PC-3 (cell line): ENCODE measurements at regions not wholly inside any gene's neighbourhood (a gene's known extent, or its start where the extent isn't known, plus 50 kb on each side); places are given as distances from the start of the nearest gene placed in this dataset.
A peak's percentile ranks its signal among the peaks of the same experiment; 100 is the strongest.

Source experiments
- ATAC-seq: fragments of 200-7000 bp; cut with Tn5 transposase; 2 replicates; pipeline ENCODE4 v1.9.1; 2020; ENCODE audit warnings: mild to moderate bottlenecking, moderate library complexity
- BruUV-seq: library from RNA; stranded (reverse); fragments of 400-500 nt; replicated peaks from 2 replicates; lab custom pipeline; 2021; lab: Mats Ljungman, UMichigan
- CTCF ChIA-PET: fragments of 300-600 bp; sonication (Branson Sonifier 250); formaldehyde crosslinking; loops from one replicate; lab custom pipeline; 2022; ENCODE audit warnings: antibody characterized with exemption; lab: Charles Lee
- POLR2A ChIA-PET: fragments of 300-600 bp; sonication (Branson Sonifier 250); formaldehyde crosslinking; loops from one replicate; lab custom pipeline; 2022; ENCODE audit warnings: antibody characterized with exemption; ENCODE audit not compliant: unreplicated experiment; lab: Charles Lee
- DNase-seq: peaks from one replicate; pipeline ENCODE4 v3.0.0-alpha.2; 2015
- H2AFZ ChIP-seq: fragments of 300-600 bp; sonication (generic); 2 replicates; pipeline ENCODE4 v1.6.0; 2016; ENCODE audit warnings: antibody characterized with exemption, low read length
- H3F3A ChIP-seq: fragments of 300-600 bp; sonication (generic); one replicate; pipeline ENCODE4 v1.6.0; 2017; ENCODE audit warnings: antibody characterized with exemption, low read length, control low read depth, mild to moderate bottlenecking; ENCODE audit not compliant: unreplicated experiment
- H3K27ac ChIP-seq: fragments of 300-600 bp; sonication (generic); 2 replicates; pipeline ENCODE4 v1.5.1; 2016; ENCODE audit warnings: mild to moderate bottlenecking, low read length
- H3K27me3 ChIP-seq: fragments of 300-600 bp; sonication (generic); 2 replicates; pipeline ENCODE4 v1.6.1; 2016; ENCODE audit warnings: low read length, mixed read lengths
- H3K36me3 ChIP-seq: fragments of 300-600 bp; sonication (generic); 2 replicates; pipeline ENCODE4 v1.6.1; 2016; ENCODE audit warnings: low read depth, mixed run types, low read length, mixed read lengths
- H3K4me1 ChIP-seq: fragments of 300-600 bp; sonication (generic); 2 replicates; pipeline ENCODE4 v1.5.1; 2016; ENCODE audit warnings: low read length; ENCODE audit not compliant: insufficient read depth
- H3K4me2 ChIP-seq: fragments of 300-600 bp; sonication (generic); 2 replicates; pipeline ENCODE4 v1.6.0; 2016; ENCODE audit warnings: low read length
- H3K4me3 ChIP-seq: fragments of 300-600 bp; sonication (generic); 2 replicates; pipeline ENCODE4 v1.5.1; 2016; ENCODE audit warnings: mild to moderate bottlenecking, low read length, mixed read lengths
- H3K79me2 ChIP-seq: fragments of 300-600 bp; sonication (generic); 2 replicates; pipeline ENCODE4 v1.6.1; 2017; ENCODE audit warnings: low read length, mixed read lengths
- H3K9ac ChIP-seq: fragments of 300-600 bp; sonication (generic); 2 replicates; pipeline ENCODE4 v1.6.0; 2016; ENCODE audit warnings: mild to moderate bottlenecking, low read length
- H3K9me2 ChIP-seq: fragments of 300-600 bp; sonication (generic); replicated peaks from 2 replicates; pipeline ENCODE4 v1.6.1; 2016; ENCODE audit warnings: mixed run types, low read length, mixed read lengths
- H3K9me3 ChIP-seq: fragments of 300-600 bp; sonication (generic); 2 replicates; pipeline ENCODE4 v1.6.1; 2016; ENCODE audit warnings: low read length, mixed read lengths
- H4K20me1 ChIP-seq: fragments of 300-600 bp; sonication (generic); 2 replicates; pipeline ENCODE4 v1.6.1; 2016; ENCODE audit warnings: low read length, mixed read lengths
- EZH2 ChIP-seq: fragments of 300-600 bp; sonication (generic); IDR thresholded peaks from one replicate; pipeline ENCODE4 v1.6.1; 2017; ENCODE audit warnings: antibody characterized with exemption, mild to moderate bottlenecking, low read length; ENCODE audit not compliant: unreplicated experiment
- EZH2phosphoT487 ChIP-seq: fragments of 300-600 bp; sonication (generic); IDR thresholded peaks from 2 replicates; pipeline ENCODE4 v1.6.1; 2018; ENCODE audit warnings: mild to moderate bottlenecking, antibody characterized with exemption, low read length, borderline replicate concordance
- intact Hi-C: fragments of 100-400 bp; cut with micrococcal nuclease; formaldehyde crosslinking; loops from 2 replicates; pipeline ENCODE4 v1.9.0; 2023
- TF ChIP-seq, protein P1 (sequence below): fragments of 300-600 bp; sonication (generic); conservative IDR thresholded peaks from 2 replicates; pipeline ENCODE4 v1.5.1; 2017; ENCODE audit warnings: antibody characterized with exemption, low read depth, mild to moderate bottlenecking, low read length

DNA sequence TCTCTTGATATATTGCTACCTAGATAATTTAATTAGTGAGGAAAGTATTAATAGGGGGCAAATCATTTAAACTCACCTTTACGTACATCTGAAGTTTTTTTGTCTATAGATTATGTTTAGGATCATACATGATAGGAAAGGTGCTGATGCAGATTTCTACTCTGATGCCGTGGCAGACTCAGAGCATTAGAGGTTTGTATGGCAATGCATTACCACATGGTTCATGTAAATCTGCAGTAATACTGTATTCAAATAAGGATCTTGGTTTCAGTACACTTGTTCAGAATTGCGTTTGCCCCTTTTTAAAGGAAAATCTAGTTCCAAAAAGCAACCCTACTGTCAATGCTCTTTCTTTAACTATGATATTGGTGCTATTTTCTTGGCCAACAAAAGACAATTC lies 288.3 kb downstream of the PTPRC start:
- BruUV-seq, result no TSS peak
- TF ChIP-seq, protein P1, sequence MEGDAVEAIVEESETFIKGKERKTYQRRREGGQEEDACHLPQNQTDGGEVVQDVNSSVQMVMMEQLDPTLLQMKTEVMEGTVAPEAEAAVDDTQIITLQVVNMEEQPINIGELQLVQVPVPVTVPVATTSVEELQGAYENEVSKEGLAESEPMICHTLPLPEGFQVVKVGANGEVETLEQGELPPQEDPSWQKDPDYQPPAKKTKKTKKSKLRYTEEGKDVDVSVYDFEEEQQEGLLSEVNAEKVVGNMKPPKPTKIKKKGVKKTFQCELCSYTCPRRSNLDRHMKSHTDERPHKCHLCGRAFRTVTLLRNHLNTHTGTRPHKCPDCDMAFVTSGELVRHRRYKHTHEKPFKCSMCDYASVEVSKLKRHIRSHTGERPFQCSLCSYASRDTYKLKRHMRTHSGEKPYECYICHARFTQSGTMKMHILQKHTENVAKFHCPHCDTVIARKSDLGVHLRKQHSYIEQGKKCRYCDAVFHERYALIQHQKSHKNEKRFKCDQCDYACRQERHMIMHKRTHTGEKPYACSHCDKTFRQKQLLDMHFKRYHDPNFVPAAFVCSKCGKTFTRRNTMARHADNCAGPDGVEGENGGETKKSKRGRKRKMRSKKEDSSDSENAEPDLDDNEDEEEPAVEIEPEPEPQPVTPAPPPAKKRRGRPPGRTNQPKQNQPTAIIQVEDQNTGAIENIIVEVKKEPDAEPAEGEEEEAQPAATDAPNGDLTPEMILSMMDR, result no peak
- TF ChIP-seq EZH2phosphoT487 (no peak), EZH2 (no peak)
- Histone ChIP-seq H3K79me2 (peaks cover 75% of the 10 kb centered on the region), H3K4me3 (no peak overlapping the region), H4K20me1 (no peaks in the 10 kb centered on the region), H3K9me2 (no peaks in the 10 kb centered on the region), H3F3A (no peaks in the 10 kb centered on the region), H2AFZ (no peak overlapping the region), H3K9ac (no peak overlapping the region), H3K4me1 (peaks cover 16% of the 10 kb centered on the region), H3K4me2 (no peak overlapping the region), H3K27ac (no peak overlapping the region), H3K27me3 (no peaks in the 10 kb centered on the region), H3K9me3 (no peaks in the 10 kb centered on the region), H3K36me3 (no peaks in the 10 kb centered on the region)
- CTCF ChIA-PET, result no interaction called here
- intact Hi-C loops, result no loop called here
- DNase-seq (no peak), ATAC-seq (no peak)
- POLR2A ChIA-PET, result no interaction called here

DNA sequence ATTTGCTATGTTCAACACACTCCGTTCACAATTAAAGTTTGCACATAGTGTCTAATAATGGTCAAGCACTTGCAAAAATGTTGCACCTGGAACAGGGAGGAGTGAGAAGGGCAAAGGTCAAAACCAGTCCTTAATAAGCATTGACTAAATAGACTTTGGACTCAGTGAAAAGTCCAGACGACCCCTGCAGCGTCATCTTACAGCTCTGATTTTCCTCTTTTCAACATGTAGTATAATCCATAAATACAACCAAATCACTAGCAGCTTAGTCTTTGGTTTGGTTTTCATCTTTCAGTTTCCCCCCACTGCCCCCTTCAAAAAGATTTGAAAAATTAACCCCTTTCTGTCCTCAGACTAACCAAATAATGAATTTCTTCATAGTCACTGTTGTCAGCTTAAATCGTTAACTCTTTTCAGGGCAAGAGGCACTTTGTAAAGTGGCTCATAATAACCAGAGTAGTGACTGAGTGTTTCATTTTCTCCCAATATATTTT lies 290.3 kb downstream of the PTPRC start:
- no TSS peak for BruUV-seq
- no peak for DNase-seq
- Histone ChIP-seq H2AFZ (no peak overlapping the region), H4K20me1 (no peaks in the 10 kb centered on the region), H3K9me3 (no peaks in the 10 kb centered on the region), H3F3A (no peaks in the 10 kb centered on the region), H3K9me2 (no peaks in the 10 kb centered on the region), H3K4me1 (peaks cover 34% of the 10 kb centered on the region), H3K27me3 (no peaks in the 10 kb centered on the region), H3K9ac (no peak overlapping the region), H3K79me2 (peaks cover 85% of the 10 kb centered on the region), H3K4me2 (peak overlapping the region; percentile 54; the same call in 1 of the 2 replicates), H3K27ac (no peak overlapping the region), H3K4me3 (no peak overlapping the region), H3K36me3 (no peaks in the 10 kb centered on the region; the same call in 1 of the 2 replicates)
- ChIA-PET POLR2A (no interaction called here), CTCF (no interaction called here)
- ATAC-seq, result no peak
- TF ChIP-seq EZH2, result no peak
- TF ChIP-seq EZH2phosphoT487, result no peak
- TF ChIP-seq, protein P1, result no peak
- intact Hi-C loops, result no loop called here

DNA sequence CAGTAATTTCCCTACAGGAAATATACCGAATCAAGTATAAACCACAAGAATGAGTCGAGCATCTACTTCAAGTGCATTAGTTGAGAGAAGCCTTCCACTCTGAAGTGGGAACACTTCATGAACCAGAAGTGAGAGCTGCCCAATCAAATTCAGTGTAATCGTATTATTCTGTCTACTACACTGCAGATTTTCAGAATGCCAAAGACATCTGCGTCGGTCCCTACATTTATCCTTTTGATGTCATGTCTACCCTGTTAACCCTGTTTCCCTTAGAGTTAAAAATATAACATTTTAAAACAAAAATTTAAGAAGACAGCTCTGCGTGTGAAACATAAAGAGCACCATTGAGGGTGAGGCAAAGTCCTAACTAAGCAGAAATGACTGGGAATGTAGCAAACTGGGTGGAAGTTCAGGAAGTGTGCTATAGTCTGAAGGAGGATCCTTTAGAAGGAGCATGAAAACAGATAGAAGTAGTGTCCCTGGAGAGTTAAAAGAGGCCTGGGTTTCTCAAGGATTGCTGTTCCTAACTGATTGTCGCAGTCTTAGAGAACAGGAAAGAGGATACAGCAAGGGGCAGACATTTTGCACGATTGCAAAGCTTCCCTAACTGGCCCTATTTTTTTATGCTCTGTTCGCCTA lies 291.2 kb downstream of the PTPRC start:
- TF ChIP-seq EZH2, result no peak
- TF ChIP-seq EZH2phosphoT487, result no peak
- TF ChIP-seq, protein P1, result no peak
- Histone ChIP-seq H3K4me1 (peaks cover 43% of the 10 kb centered on the region), H3K4me3 (0 out of 2 replicates have a peak overlapping the region, but pooled peaks have one; percentile 10), H3K4me2 (peak overlapping the region; percentile 54), H3K36me3 (no peaks in the 10 kb centered on the region; the same call in 1 of the 2 replicates), H3K9ac (peak overlapping the region; percentile 5; the same call in 1 of the 2 replicates), H3K27ac (no peak overlapping the region), H3K9me2 (no peaks in the 10 kb centered on the region), H3K9me3 (no peaks in the 10 kb centered on the region), H3F3A (no peaks in the 10 kb centered on the region), H3K79me2 (peaks cover 91% of the 10 kb centered on the region), H2AFZ (0 out of 2 replicates have a peak overlapping the region, but pooled peaks have one; percentile 5), H3K27me3 (no peaks in the 10 kb centered on the region), H4K20me1 (no peaks in the 10 kb centered on the region)
- ATAC-seq (no peak), DNase-seq (no peak)
- BruUV-seq, result no TSS peak
- ChIA-PET POLR2A (no interaction called here), CTCF (no interaction called here)
- intact Hi-C loops, result no loop called here
